HEK293 (cell line): ENCODE measurements at regions not wholly inside any gene's neighbourhood (a gene's known extent, or its start where the extent isn't known, plus 50 kb on each side); places are given as distances from the start of the nearest gene placed in this dataset.

Experiments
- ATF2 ChIP-seq: fragments of 450-650 bp; formaldehyde crosslinking; IDR thresholded peaks from 2 replicates; pipeline ENCODE4 v1.5.1; 2016; ENCODE audit warnings: missing biosample characterization, missing genetic modification characterization, low read depth
- PBX3 ChIP-seq: sonication (generic); formaldehyde crosslinking; IDR thresholded peaks from 2 replicates; pipeline ENCODE4 v1.8.1; 2022; ENCODE audit warnings: mild to moderate bottlenecking, moderate library complexity, missing genetic modification reagents
- SP2 ChIP-seq: fragments of 450-650 bp; formaldehyde crosslinking; IDR thresholded peaks from 2 replicates; pipeline ENCODE4 v1.5.1; 2016; ENCODE audit warnings: missing biosample characterization, missing genetic modification characterization
- ZBTB11 ChIP-seq: fragments of 450-650 bp; formaldehyde crosslinking; conservative IDR thresholded peaks from 2 replicates; pipeline ENCODE4 v1.5.1; 2016; ENCODE audit warnings: low read depth, missing biosample characterization, missing genetic modification characterization
- ZNF280C ChIP-seq: fragments of 450-650 bp; formaldehyde crosslinking; IDR thresholded peaks from 2 replicates; pipeline ENCODE4 v1.5.1; 2016; ENCODE audit warnings: missing biosample characterization, missing genetic modification characterization
- ZNF626 ChIP-seq: fragments of 450-650 bp; sonication (Bioruptor Pico); formaldehyde crosslinking; IDR thresholded peaks from 2 replicates; pipeline ENCODE4 v1.5.1; 2018; ENCODE audit warnings: missing biosample characterization, missing genetic modification characterization, inconsistent platforms
- TF ChIP-seq, protein P1 (sequence below): fragments of 450-650 bp; formaldehyde crosslinking; IDR thresholded peaks from 2 replicates; pipeline ENCODE4 v1.5.1; 2016; ENCODE audit warnings: missing biosample characterization, missing genetic modification characterization
- TF ChIP-seq, protein P2 (sequence below): fragments of 450-650 bp; formaldehyde crosslinking; IDR thresholded peaks from 2 replicates; pipeline ENCODE4 v1.5.1; 2016; ENCODE audit warnings: missing biosample characterization, missing genetic modification characterization

GRCh38 chr10:59970396-59971368 is 64.3 kb upstream of the CCDC6 start:
- TF ChIP-seq ZNF280C (tag by site-specific recombination) (no peak), SP2 (tag by site-specific recombination) (no peak), ZBTB11 (no peak), ATF2 (tag by site-specific recombination) (no peak), ZNF626 (tag by site-specific recombination) (no peak), PBX3 (CRISPR knock-in tag) (no peak)
- TF ChIP-seq, protein P1, sequence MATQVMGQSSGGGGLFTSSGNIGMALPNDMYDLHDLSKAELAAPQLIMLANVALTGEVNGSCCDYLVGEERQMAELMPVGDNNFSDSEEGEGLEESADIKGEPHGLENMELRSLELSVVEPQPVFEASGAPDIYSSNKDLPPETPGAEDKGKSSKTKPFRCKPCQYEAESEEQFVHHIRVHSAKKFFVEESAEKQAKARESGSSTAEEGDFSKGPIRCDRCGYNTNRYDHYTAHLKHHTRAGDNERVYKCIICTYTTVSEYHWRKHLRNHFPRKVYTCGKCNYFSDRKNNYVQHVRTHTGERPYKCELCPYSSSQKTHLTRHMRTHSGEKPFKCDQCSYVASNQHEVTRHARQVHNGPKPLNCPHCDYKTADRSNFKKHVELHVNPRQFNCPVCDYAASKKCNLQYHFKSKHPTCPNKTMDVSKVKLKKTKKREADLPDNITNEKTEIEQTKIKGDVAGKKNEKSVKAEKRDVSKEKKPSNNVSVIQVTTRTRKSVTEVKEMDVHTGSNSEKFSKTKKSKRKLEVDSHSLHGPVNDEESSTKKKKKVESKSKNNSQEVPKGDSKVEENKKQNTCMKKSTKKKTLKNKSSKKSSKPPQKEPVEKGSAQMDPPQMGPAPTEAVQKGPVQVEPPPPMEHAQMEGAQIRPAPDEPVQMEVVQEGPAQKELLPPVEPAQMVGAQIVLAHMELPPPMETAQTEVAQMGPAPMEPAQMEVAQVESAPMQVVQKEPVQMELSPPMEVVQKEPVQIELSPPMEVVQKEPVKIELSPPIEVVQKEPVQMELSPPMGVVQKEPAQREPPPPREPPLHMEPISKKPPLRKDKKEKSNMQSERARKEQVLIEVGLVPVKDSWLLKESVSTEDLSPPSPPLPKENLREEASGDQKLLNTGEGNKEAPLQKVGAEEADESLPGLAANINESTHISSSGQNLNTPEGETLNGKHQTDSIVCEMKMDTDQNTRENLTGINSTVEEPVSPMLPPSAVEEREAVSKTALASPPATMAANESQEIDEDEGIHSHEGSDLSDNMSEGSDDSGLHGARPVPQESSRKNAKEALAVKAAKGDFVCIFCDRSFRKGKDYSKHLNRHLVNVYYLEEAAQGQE (tag by site-specific recombination) = no peak
- TF ChIP-seq, protein P2, sequence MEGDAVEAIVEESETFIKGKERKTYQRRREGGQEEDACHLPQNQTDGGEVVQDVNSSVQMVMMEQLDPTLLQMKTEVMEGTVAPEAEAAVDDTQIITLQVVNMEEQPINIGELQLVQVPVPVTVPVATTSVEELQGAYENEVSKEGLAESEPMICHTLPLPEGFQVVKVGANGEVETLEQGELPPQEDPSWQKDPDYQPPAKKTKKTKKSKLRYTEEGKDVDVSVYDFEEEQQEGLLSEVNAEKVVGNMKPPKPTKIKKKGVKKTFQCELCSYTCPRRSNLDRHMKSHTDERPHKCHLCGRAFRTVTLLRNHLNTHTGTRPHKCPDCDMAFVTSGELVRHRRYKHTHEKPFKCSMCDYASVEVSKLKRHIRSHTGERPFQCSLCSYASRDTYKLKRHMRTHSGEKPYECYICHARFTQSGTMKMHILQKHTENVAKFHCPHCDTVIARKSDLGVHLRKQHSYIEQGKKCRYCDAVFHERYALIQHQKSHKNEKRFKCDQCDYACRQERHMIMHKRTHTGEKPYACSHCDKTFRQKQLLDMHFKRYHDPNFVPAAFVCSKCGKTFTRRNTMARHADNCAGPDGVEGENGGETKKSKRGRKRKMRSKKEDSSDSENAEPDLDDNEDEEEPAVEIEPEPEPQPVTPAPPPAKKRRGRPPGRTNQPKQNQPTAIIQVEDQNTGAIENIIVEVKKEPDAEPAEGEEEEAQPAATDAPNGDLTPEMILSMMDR (tag by site-specific recombination) = no peak
